BE2C (cell line): ENCODE measurements at regions not wholly inside any gene's neighbourhood (a gene's known extent, or its start where the extent isn't known, plus 50 kb on each side); places are given as distances from the start of the nearest gene placed in this dataset.

Experiments used
- DNase-seq: peaks from one replicate; pipeline ENCODE4 v3.0.0-alpha.2; 2020
- H3K27me3 ChIP-seq: fragments of 250-450 bp; sonication (Bioruptor Pico); 2 replicates; pipeline ENCODE4 v1.5.1; 2020; ENCODE audit warnings: mild to moderate bottlenecking
- H3K36me3 ChIP-seq: fragments of 250-450 bp; sonication (Bioruptor Pico); 2 replicates; pipeline ENCODE4 v1.5.1; 2020; ENCODE audit warnings: mild to moderate bottlenecking
- H3K4me1 ChIP-seq: fragments of 250-450 bp; sonication (Bioruptor Pico); 2 replicates; pipeline ENCODE4 v1.5.1; 2020
- H3K4me3 ChIP-seq: 2 replicates; pipeline ENCODE4 v1.5.1; 2011; ENCODE audit warnings: low read depth, low read length
- H3K9me3 ChIP-seq: fragments of 250-450 bp; sonication (Bioruptor Pico); 2 replicates; pipeline ENCODE4 v1.5.1; 2020
- TF ChIP-seq, protein P1 (sequence below): IDR thresholded peaks from 2 replicates; pipeline ENCODE4 v1.5.1; 2012; ENCODE audit warnings: mild to moderate bottlenecking, low read depth, low read length

DNA sequence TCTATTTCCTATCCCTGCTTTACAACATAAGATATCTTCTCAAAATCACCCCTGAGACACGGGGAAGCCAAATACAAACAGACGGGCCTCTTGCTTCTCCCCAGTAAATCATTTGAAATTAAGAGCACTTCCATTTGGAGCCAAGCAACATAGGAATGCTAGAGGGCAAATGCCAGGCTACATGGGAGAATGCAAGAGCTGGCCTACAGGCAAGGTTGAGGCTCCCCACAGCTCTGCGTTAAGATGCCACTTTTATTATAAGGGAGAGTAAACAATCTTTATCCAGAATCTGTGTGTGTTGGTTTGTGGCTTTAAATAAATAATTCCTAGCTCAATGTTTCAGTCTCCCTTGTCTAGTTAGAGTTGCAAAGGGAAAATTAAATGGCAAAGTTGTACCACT, 305.1 kb upstream of the KCNH8 start:
- H3K4me1 ChIP-seq, result no peaks in the 10 kb centered on the region
- DNase-seq, result no peak

DNA sequence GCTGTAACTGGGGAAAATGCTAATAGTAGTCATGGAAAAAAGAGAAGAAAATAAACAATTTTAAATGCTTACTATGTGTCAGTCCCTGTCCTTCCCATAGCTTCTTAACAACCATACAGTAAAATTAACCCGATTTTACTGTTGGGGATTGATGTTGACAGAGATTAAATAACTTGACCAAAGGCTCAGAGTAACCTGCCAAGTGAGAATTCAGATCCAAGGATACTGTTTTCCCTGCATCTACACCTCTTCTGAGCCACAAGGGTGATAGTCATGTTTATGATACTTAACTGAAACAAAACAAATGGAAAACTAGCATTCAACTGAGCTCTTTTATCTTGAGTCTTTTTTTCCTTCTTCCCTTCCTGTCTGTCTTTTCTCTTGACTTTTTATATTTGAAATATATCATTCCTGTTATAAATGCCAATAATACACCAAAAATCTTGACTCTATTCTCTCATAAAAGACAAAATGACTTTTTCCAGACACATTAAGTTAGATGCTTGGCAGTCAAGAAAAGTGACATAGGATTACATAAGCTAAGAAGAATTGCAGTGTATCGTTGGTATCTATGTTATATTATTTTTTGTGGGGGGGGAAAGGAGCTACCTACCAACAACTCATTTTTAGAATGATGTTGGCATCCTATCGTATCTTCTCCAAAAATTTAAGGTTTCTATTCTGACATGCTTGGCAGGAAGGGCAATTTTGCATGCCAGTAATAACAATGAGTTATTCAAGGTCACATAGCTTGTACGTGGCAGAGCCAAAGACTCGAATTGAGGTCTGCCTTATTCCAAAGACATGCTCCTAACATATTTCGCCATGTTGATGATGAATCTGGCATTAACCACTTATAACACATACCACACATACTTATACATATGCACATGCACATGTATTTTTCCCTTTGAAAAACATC, 306.6 kb upstream of the KCNH8 start:
- Histone ChIP-seq H3K36me3 (no peaks in the 10 kb centered on the region), H3K27me3 (no peaks in the 10 kb centered on the region), H3K9me3 (no peaks in the 10 kb centered on the region), H3K4me1 (no peaks in the 10 kb centered on the region), H3K4me3 (no peak overlapping the region)
- DNase-seq, result no peak
- TF ChIP-seq, protein P1, sequence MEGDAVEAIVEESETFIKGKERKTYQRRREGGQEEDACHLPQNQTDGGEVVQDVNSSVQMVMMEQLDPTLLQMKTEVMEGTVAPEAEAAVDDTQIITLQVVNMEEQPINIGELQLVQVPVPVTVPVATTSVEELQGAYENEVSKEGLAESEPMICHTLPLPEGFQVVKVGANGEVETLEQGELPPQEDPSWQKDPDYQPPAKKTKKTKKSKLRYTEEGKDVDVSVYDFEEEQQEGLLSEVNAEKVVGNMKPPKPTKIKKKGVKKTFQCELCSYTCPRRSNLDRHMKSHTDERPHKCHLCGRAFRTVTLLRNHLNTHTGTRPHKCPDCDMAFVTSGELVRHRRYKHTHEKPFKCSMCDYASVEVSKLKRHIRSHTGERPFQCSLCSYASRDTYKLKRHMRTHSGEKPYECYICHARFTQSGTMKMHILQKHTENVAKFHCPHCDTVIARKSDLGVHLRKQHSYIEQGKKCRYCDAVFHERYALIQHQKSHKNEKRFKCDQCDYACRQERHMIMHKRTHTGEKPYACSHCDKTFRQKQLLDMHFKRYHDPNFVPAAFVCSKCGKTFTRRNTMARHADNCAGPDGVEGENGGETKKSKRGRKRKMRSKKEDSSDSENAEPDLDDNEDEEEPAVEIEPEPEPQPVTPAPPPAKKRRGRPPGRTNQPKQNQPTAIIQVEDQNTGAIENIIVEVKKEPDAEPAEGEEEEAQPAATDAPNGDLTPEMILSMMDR, result no peak

More for the DNA sequence above, 305.1 kb upstream of the KCNH8 start:
- Histone ChIP-seq H3K27me3 (no peaks in the 10 kb centered on the region), H3K4me3 (no peak overlapping the region), H3K9me3 (no peaks in the 10 kb centered on the region), H3K36me3 (no peaks in the 10 kb centered on the region)
- TF ChIP-seq, protein P1, result no peak

DNA sequence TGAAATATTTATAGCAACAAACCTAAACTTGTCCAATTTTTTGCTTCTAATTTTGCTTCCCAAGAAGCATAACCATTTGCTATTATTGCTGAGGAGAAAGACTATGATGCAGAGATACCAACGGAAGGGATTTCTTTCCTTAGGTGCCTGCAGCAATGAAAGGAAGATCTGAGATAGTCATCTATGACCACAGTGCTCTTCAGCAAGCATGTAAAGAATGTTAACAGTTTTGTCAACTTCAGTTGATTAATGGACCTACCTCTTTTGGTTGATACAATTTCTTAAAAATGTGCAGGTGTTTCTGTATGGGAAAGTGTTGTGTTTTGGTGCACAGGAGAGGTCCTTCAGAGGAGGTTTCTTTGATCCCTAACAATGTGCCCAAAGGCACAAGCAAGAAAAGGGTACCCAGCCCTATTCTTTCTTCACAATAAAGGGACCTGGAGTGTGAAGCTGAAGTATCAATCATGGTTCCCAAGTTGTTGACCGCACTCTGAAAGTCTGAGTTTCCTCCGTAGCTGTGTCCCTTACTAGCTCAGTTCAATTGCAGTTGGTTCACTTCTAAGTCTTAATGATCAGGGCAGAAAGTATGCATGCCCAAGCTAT, 307.7 kb upstream of the KCNH8 start:
- no peaks in the 10 kb centered on the region for H3K36me3 ChIP-seq
- TF ChIP-seq, protein P1, result no peak
- no peaks in the 10 kb centered on the region for H3K4me1 ChIP-seq
- DNase-seq, result no peak
- H3K9me3 ChIP-seq, result no peaks in the 10 kb centered on the region
- no peaks in the 10 kb centered on the region for H3K27me3 ChIP-seq
- H3K4me3 ChIP-seq, result no peak overlapping the region

DNA sequence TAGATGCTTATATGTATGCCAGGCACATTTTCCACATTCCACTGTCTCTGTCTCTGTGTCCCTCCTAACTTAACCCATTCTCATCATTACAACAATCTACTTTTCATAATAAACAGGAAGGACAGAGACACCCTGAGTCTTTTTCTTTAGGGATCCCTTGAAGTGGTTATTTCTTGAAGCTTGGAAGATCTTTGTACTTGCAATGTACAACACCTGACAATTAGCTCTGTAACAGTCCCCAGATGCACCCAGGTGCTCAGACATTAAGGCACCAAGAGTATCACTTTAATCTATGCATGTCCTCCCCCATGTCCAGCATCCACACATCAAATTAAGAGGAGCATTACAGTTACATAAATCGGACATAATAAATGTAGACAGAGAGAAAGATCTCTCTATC, 309.6 kb upstream of the KCNH8 start:
- TF ChIP-seq, protein P1, result no peak
- no peaks in the 10 kb centered on the region for H3K4me1 ChIP-seq
- H3K4me3 ChIP-seq, result no peak overlapping the region
- no peaks in the 10 kb centered on the region for H3K36me3 ChIP-seq
- H3K9me3 ChIP-seq, result no peaks in the 10 kb centered on the region
- no peaks in the 10 kb centered on the region for H3K27me3 ChIP-seq
- no peak for DNase-seq

DNA sequence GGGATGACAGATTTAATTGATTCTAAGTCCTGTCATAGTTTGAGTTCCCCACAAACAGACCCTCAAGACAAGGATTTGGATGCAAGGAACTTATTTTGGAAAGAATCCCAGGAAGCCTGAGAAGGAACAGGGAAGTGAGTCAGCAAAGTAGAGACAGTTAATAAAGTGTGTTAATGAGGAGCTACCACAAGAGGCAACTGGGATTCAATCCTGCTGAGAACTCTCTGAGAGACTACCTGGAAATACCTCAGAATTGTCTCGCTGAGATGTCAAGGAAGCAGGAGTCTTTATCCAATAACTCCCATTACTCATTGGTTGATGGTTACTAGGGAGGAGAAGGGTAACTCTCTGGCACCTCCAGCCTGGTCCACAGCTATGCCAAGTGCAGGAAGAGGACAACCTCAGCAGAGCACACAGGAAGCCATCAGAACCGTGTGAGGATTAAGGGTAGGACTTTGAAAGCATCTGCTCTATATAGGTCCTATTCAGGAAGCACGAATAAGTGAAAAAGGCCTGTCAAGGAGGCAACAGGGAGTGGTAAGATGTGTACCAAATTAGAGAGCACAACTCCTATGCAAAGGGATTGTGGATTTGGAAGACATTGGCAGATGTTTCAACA, 311.1 kb upstream of the KCNH8 start:
- no peak overlapping the region for H3K4me3 ChIP-seq
- H3K4me1 ChIP-seq, result no peaks in the 10 kb centered on the region
- TF ChIP-seq, protein P1, result no peak
- H3K9me3 ChIP-seq, result no peaks in the 10 kb centered on the region
- H3K36me3 ChIP-seq, result no peaks in the 10 kb centered on the region
- H3K27me3 ChIP-seq, result no peaks in the 10 kb centered on the region
- DNase-seq, result no peak

DNA sequence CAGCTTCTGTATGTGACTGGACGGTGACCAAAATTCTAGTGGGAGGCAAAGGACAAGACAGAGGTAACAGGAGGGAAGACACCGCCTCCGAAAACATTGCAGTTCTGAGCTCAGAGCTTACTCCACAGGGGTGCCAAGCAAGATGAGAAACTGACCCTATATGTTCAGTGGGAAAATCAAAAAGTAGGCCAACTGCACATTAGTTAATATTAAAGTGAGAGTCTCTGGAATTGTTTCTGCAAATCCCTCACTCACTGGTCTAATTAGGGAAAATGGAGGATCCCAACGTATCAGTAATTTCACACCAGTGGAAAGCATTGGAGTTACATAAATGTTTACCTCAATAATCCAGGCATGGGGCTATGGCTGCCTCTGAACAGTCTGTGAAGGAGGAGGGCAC, 313.3 kb upstream of the KCNH8 start:
- no peaks in the 10 kb centered on the region for H3K4me1 ChIP-seq
- H3K36me3 ChIP-seq, result no peaks in the 10 kb centered on the region
- H3K9me3 ChIP-seq, result no peaks in the 10 kb centered on the region
- TF ChIP-seq, protein P1, result no peak
- H3K27me3 ChIP-seq, result no peaks in the 10 kb centered on the region
- H3K4me3 ChIP-seq, result no peak overlapping the region
- no peak for DNase-seq
